Breast epithelium (tissue), 4 donors: ENCODE measurements at regions not wholly inside any gene's neighbourhood (a gene's known extent, or its start where the extent isn't known, plus 50 kb on each side); places are given as distances from the start of the nearest gene placed in this dataset.
A peak's percentile ranks its signal among the peaks of the same experiment; 100 is the strongest.

ENCODE experiments used
- DNase-seq, 2 donors: peaks; one replicate each; pipeline ENCODE4 v3.0.0-alpha.2; 2019; ENCODE audit warnings: low spot score in 2 of 2
- H3K27ac ChIP-seq, 2 donors: fragments of 200-600 bp; sonication (generic) in 1 of 2; one replicate each; pipeline ENCODE4 v1.5.1; 2016 to 2019; ENCODE audit warnings: mild to moderate bottlenecking in 1 of 2
- H3K27me3 ChIP-seq, 2 donors: fragments of 200-600 bp; sonication (generic) in 1 of 2; one replicate each; pipeline versions ENCODE4 v1.5.1 to v1.6.0; 2017 to 2019; ENCODE audit warnings: control low read depth in 1 of 2, mild to moderate bottlenecking in 1 of 2
- H3K36me3 ChIP-seq: fragments of 200-600 bp; one replicate; pipeline ENCODE4 v1.5.1; 2019
- H3K4me1 ChIP-seq, 2 donors: fragments of 200-600 bp; sonication (generic); one replicate each; pipeline ENCODE4 v1.5.1; 2016 to 2019; ENCODE audit warnings: control low read depth in 1 of 2
- H3K4me3 ChIP-seq, 3 donors: fragments of 200-600 bp; sonication (generic); 1 replicate in 2 of 3; 2 replicates in 1 of 3; pipeline ENCODE4 v1.5.1; 2016 to 2019; ENCODE audit warnings: mild to moderate bottlenecking in 3 of 3, moderate library complexity in 2 of 3
- H3K9me3 ChIP-seq, 2 donors: fragments of 200-600 bp; sonication (generic) in 1 of 2; one replicate each; pipeline ENCODE4 v1.5.1; 2016 to 2019; ENCODE audit warnings: control low read depth in 1 of 2
- POLR2A ChIP-seq: fragments of 450-650 bp; IDR thresholded peaks from one replicate; pipeline ENCODE4 v1.6.1; 2016; ENCODE audit warnings: antibody characterized with exemption, mild to moderate bottlenecking, moderate library complexity
- POLR2AphosphoS5 ChIP-seq, 3 donors: sonication (generic); formaldehyde crosslinking; IDR thresholded peaks; one replicate each; pipeline ENCODE4 v1.6.1; 2017; ENCODE audit warnings: antibody characterized with exemption in 3 of 3
- intact Hi-C: fragments of 100-400 bp; cut with DNase I; formaldehyde crosslinking; loops from one replicate; pipeline ENCODE4 v1.15.1; 2023; ENCODE audit warnings: low total_unique reads
- TF ChIP-seq, protein P1 (sequence below), 3 donors: fragments of 450-650 bp; IDR thresholded peaks; one replicate each; pipeline ENCODE4 v1.5.1; 2016 to 2017; ENCODE audit warnings: antibody characterized with exemption in 3 of 3, mild to moderate bottlenecking in 3 of 3, moderate library complexity in 3 of 3

- TF ChIP-seq, protein P1, sequence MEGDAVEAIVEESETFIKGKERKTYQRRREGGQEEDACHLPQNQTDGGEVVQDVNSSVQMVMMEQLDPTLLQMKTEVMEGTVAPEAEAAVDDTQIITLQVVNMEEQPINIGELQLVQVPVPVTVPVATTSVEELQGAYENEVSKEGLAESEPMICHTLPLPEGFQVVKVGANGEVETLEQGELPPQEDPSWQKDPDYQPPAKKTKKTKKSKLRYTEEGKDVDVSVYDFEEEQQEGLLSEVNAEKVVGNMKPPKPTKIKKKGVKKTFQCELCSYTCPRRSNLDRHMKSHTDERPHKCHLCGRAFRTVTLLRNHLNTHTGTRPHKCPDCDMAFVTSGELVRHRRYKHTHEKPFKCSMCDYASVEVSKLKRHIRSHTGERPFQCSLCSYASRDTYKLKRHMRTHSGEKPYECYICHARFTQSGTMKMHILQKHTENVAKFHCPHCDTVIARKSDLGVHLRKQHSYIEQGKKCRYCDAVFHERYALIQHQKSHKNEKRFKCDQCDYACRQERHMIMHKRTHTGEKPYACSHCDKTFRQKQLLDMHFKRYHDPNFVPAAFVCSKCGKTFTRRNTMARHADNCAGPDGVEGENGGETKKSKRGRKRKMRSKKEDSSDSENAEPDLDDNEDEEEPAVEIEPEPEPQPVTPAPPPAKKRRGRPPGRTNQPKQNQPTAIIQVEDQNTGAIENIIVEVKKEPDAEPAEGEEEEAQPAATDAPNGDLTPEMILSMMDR (IDR thresholded peaks at IDR 0.05) = no peak
- no peak for TF ChIP-seq POLR2AphosphoS5 (IDR thresholded peaks at IDR 0.05)
- Histone ChIP-seq H3K27me3 (no peaks in the 10 kb centered on the region), H3K4me1 (no peaks in the 10 kb centered on the region), H3K36me3 (no peaks in the 10 kb centered on the region), H3K9me3 (no peaks in the 10 kb centered on the region), H3K4me3 (no peak overlapping the region), H3K27ac (no peak overlapping the region)
- intact Hi-C loops = no loop called here
- no peak for DNase-seq
These were observed 54.5 kb upstream of the C1QTNF7 start for GRCh38 chr4:15373363-15373762.

- intact Hi-C loops = no loop called here
- Histone ChIP-seq H3K36me3 (no peaks in the 10 kb centered on the region), H3K27me3 (no peaks in the 10 kb centered on the region), H3K27ac (peak overlapping the region; percentile 26 to 27), H3K4me1 (no peaks in the 10 kb centered on the region), H3K4me3 (peak overlapping the region; percentile 15 to 48 (median 31)), H3K9me3 (no peaks in the 10 kb centered on the region)
- TF ChIP-seq POLR2A (no peak), POLR2AphosphoS5 (IDR thresholded peaks at IDR 0.05) (no peak)
- TF ChIP-seq, protein P1 (IDR thresholded peaks at IDR 0.05) = no peak
- no peak for DNase-seq
These were observed 53.2 kb upstream of the C1QTNF7 start for GRCh38 chr4:15374656-15375055.

DNA sequence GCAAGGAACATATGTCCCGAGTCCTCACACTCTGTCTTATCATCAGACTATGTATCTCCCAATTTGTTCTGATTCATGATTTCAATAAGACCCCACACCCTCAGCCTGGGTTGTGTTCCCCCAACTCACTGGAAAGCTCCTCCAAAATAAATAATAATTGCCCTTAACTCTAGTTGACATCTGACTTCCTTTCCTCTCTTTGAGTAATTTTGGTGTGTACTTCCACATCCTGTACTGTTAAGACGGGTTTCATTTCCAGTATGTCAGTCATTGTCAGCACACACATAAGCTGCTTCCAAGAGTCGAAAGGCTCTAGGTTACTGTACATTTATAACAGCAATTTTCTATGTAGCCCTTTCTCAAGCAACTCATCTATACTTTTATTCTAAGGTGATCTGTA lies 52.2 kb upstream of the C1QTNF7 start:
- H3K36me3 ChIP-seq = no peaks in the 10 kb centered on the region
- TF ChIP-seq POLR2AphosphoS5 (IDR thresholded peaks at IDR 0.05) (no peak), POLR2A (no peak)
- TF ChIP-seq, protein P1 (IDR thresholded peaks at IDR 0.05) = no peak
- H3K4me3 ChIP-seq = no peak overlapping the region
- H3K27ac ChIP-seq = no peak overlapping the region
- no peak for DNase-seq
- intact Hi-C loops = no loop called here
- H3K27me3 ChIP-seq = no peaks in the 10 kb centered on the region
- no peaks in the 10 kb centered on the region for H3K4me1 ChIP-seq
- H3K9me3 ChIP-seq = no peaks in the 10 kb centered on the region

DNA sequence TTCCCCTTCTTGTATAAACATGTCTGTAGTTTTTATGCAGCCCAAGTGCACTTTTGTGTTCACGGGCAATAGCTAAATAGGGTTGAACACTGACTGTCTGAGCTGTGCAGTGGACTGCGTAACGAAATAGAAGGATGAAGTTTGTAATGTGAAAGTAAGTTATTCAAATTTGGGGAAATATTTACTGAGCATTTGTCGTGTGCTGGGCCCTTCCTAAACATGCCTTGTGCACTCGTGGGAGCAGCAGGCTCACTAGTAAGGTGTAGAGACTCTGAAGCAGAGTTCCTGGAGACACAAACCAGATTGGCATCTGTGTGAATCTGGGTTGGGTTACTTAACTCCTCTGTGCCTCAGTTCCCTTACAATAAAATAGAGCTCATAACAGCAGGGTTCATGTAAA lies 51.7 kb upstream of the C1QTNF7 start:
- Histone ChIP-seq H3K9me3 (no peaks in the 10 kb centered on the region), H3K36me3 (no peaks in the 10 kb centered on the region), H3K27me3 (no peaks in the 10 kb centered on the region), H3K4me1 (no peaks in the 10 kb centered on the region), H3K4me3 (no peak overlapping the region), H3K27ac (peak overlapping the region in 1 of 2 donors; percentile 11)
- intact Hi-C loops = no loop called here
- DNase-seq = no peak
- TF ChIP-seq POLR2AphosphoS5 (IDR thresholded peaks at IDR 0.05) (no peak), POLR2A (no peak)
- TF ChIP-seq, protein P1 (IDR thresholded peaks at IDR 0.05) = no peak

- no peak for DNase-seq
- TF ChIP-seq, protein P1 (IDR thresholded peaks at IDR 0.05) = no peak
- TF ChIP-seq POLR2AphosphoS5 (IDR thresholded peaks at IDR 0.05) (no peak), POLR2A (no peak)
- peak overlapping the region in 1 of 2 donors; percentile 11 for H3K27ac ChIP-seq
- H3K9me3 ChIP-seq = no peaks in the 10 kb centered on the region
- no peaks in the 10 kb centered on the region for H3K4me1 ChIP-seq
- H3K4me3 ChIP-seq = no peak overlapping the region
- no peaks in the 10 kb centered on the region for H3K36me3 ChIP-seq
- no peaks in the 10 kb centered on the region for H3K27me3 ChIP-seq
- intact Hi-C loops = no loop called here
These were observed 51.2 kb upstream of the C1QTNF7 start for GRCh38 chr4:15376594-15376993.
